ENCODE measurements at regions not wholly inside any gene's neighbourhood (a gene's known extent, or its start where the extent isn't known, plus 50 kb on each side); places are given as distances from the start of the nearest gene placed in this dataset.

- Histone ChIP-seq H3K36me3 (ENCODE audit: control insufficient read depth in 2 of 2, extremely low read depth in 1 of 2, insufficient read depth in 2 of 2, low read length in 2 of 2) (no peaks in the 10 kb centered on the region), H4K20me1 (ENCODE audit: control insufficient read depth, extremely low read depth, insufficient read depth, low read length) (no peaks in the 10 kb centered on the region), H2AFZ (ENCODE audit: control insufficient read depth, low read length) (no peak overlapping the region), H3K9ac (ENCODE audit: control insufficient read depth, extremely low read depth, insufficient read depth, low read length) (no peak overlapping the region), H3K27me3 (ENCODE audit: control insufficient read depth, extremely low read depth, insufficient read depth, low read length) (no peaks in the 10 kb centered on the region), H3K9me3 (ENCODE audit: control insufficient read depth, low read depth, low read length) (no peaks in the 10 kb centered on the region), H3K9me1 (ENCODE audit: control insufficient read depth, extremely low read depth, insufficient read depth, low read length) (no peaks in the 10 kb centered on the region), H3K79me2 (ENCODE audit: control insufficient read depth, insufficient read depth, low read length) (no peaks in the 10 kb centered on the region), H3K4me3 (ENCODE audit: control insufficient read depth in 2 of 3, extremely low read depth in 1 of 3, insufficient read depth in 2 of 3, low read depth in 1 of 3, low read length in 3 of 3) (no peak overlapping the region), H3K4me2 (ENCODE audit: control insufficient read depth, extremely low read depth, insufficient read depth, low read depth, low read length) (no peak overlapping the region), H3K27ac (ENCODE audit: control insufficient read depth, insufficient read depth, low read length) (no peak overlapping the region), H3K4me1 (ENCODE audit: control insufficient read depth, extremely low read depth, insufficient read depth, low read length) (peaks cover 16% of the 10 kb centered on the region)
- DNase-seq (ENCODE audit: low read depth, low spot score) (no peak), FAIRE-seq (no peak)
- TF ChIP-seq EZH2 (IDR thresholded peaks at IDR 0.05; ENCODE audit: low read length) (no peak), CTCF (optimal IDR thresholded peaks at IDR 0.05 in 1 of 3, IDR thresholded peaks at IDR 0.05 in 1 of 3, conservative IDR thresholded peaks at IDR 0.05 in 1 of 3; ENCODE audit: extremely low read depth in 1 of 3, insufficient read depth in 2 of 3, low read length in 3 of 3) (no peak)
- dilution Hi-C loops (cut with MboI; ENCODE audit: extremely low pct_ligation_motif_present, low sequenced_read_pairs), result no loop called here
Measured at GRCh38 chr1:221414772-221415539, 326.9 kb downstream of the DUSP10 start.

DNA sequence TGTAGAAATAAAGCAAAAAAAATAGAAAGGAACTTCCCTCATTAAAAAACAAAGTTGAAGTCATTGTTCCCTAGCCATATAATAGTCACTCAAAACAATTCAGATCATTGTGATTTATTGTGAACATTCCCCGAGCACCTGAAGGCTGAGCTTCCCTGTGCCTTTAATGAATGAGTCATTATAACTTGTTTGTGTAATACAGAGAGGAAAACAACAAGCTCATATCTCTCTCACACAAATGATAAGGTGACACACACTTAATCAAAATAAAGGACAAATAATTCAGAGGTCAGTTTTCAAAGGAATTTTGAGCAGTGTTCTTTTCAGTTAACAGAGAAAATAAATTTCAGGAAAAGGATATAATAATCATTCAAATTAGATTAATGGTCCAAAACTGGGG is 326.2 kb downstream of the DUSP10 start:
- Histone ChIP-seq H3K9me3 (ENCODE audit: control insufficient read depth, low read depth, low read length) (no peaks in the 10 kb centered on the region), H3K79me2 (ENCODE audit: control insufficient read depth, insufficient read depth, low read length) (no peaks in the 10 kb centered on the region), H3K4me1 (ENCODE audit: control insufficient read depth, extremely low read depth, insufficient read depth, low read length) (peaks cover 20% of the 10 kb centered on the region), H3K4me2 (ENCODE audit: control insufficient read depth, extremely low read depth, insufficient read depth, low read depth, low read length) (no peak overlapping the region), H3K27me3 (ENCODE audit: control insufficient read depth, extremely low read depth, insufficient read depth, low read length) (no peaks in the 10 kb centered on the region), H4K20me1 (ENCODE audit: control insufficient read depth, extremely low read depth, insufficient read depth, low read length) (no peaks in the 10 kb centered on the region), H3K4me3 (ENCODE audit: control insufficient read depth in 2 of 3, extremely low read depth in 1 of 3, insufficient read depth in 2 of 3, low read depth in 1 of 3, low read length in 3 of 3) (no peak overlapping the region), H3K9ac (ENCODE audit: control insufficient read depth, extremely low read depth, insufficient read depth, low read length) (no peak overlapping the region), H2AFZ (ENCODE audit: control insufficient read depth, low read length) (no peak overlapping the region), H3K9me1 (ENCODE audit: control insufficient read depth, extremely low read depth, insufficient read depth, low read length) (no peaks in the 10 kb centered on the region), H3K36me3 (ENCODE audit: control insufficient read depth in 2 of 2, extremely low read depth in 1 of 2, insufficient read depth in 2 of 2, low read length in 2 of 2) (no peaks in the 10 kb centered on the region), H3K27ac (ENCODE audit: control insufficient read depth, insufficient read depth, low read length) (no peak overlapping the region)
- FAIRE-seq, result no peak
- no peak for TF ChIP-seq CTCF (optimal IDR thresholded peaks at IDR 0.05 in 1 of 3, IDR thresholded peaks at IDR 0.05 in 1 of 3, conservative IDR thresholded peaks at IDR 0.05 in 1 of 3; ENCODE audit: extremely low read depth in 1 of 3, insufficient read depth in 2 of 3, low read length in 3 of 3)
- no peak for TF ChIP-seq EZH2 (IDR thresholded peaks at IDR 0.05; ENCODE audit: low read length)
- no peak for DNase-seq (ENCODE audit: low read depth, low spot score)
- dilution Hi-C loops (cut with MboI; ENCODE audit: extremely low pct_ligation_motif_present, low sequenced_read_pairs), result no loop called here
